ENCODE measurements at regions not wholly inside any gene's neighbourhood (a gene's known extent, or its start where the extent isn't known, plus 50 kb on each side); places are given as distances from the start of the nearest gene placed in this dataset.

GRCh38 chr11:91560434-91560833 is 664.2 kb upstream of the FAT3 start:
- TF ChIP-seq, protein P1, sequence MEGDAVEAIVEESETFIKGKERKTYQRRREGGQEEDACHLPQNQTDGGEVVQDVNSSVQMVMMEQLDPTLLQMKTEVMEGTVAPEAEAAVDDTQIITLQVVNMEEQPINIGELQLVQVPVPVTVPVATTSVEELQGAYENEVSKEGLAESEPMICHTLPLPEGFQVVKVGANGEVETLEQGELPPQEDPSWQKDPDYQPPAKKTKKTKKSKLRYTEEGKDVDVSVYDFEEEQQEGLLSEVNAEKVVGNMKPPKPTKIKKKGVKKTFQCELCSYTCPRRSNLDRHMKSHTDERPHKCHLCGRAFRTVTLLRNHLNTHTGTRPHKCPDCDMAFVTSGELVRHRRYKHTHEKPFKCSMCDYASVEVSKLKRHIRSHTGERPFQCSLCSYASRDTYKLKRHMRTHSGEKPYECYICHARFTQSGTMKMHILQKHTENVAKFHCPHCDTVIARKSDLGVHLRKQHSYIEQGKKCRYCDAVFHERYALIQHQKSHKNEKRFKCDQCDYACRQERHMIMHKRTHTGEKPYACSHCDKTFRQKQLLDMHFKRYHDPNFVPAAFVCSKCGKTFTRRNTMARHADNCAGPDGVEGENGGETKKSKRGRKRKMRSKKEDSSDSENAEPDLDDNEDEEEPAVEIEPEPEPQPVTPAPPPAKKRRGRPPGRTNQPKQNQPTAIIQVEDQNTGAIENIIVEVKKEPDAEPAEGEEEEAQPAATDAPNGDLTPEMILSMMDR (IDR thresholded peaks at IDR 0.05; ENCODE audit: poor library complexity): no peak
- TF ChIP-seq EZH2phosphoT487 (IDR thresholded peaks at IDR 0.05; ENCODE audit: low read depth, severe bottlenecking, unreplicated experiment): no peak

All from hepatocyte (in vitro differentiated cells).